GM18873 (cell line): ENCODE measurements at regions not wholly inside any gene's neighbourhood (a gene's known extent, or its start where the extent isn't known, plus 50 kb on each side); places are given as distances from the start of the nearest gene placed in this dataset.
"Not testable (repeated sequence)": the region's sequence is repeated elsewhere in the genome, so short reads cannot be mapped to it uniquely, and the experiment has no call there.

Source experiments
- ATAC-seq: cut with Tn5 transposase; IDR thresholded peaks from one replicate; pipeline ENCODE4 v1.9.1; 2021; ENCODE audit warnings: mild to moderate bottlenecking, moderate library complexity, moderate number of reproducible peaks; ENCODE audit not compliant: unreplicated experiment, low FRiP score

GRCh38 chr4:11069083-11069482 is 359.6 kb downstream of the HS3ST1 start:
- no peak for ATAC-seq

- not testable (repeated sequence) for ATAC-seq
Observed at GRCh38 chr4:11066584-11066983, 362.1 kb downstream of the HS3ST1 start.

GRCh38 chr4:11060637-11061036 is 368.1 kb downstream of the HS3ST1 start:
- ATAC-seq, result not testable (repeated sequence)

GRCh38 chr4:11054937-11055336 is 370.4 kb upstream of the CLNK start:
- not testable (repeated sequence) for ATAC-seq

GRCh38 chr4:11053601-11054220 is 369.1 kb upstream of the CLNK start:
- no peak for ATAC-seq

GRCh38 chr4:11051181-11051580 is 366.6 kb upstream of the CLNK start:
- ATAC-seq, result no peak

GRCh38 chr4:11050766-11051165 is 366.2 kb upstream of the CLNK start:
- no peak for ATAC-seq

GRCh38 chr4:11049001-11049400 is 364.4 kb upstream of the CLNK start:
- ATAC-seq, result no peak

- ATAC-seq, result no peak
Observed at GRCh38 chr4:11042760-11043159, 358.2 kb upstream of the CLNK start.

GRCh38 chr4:11039634-11040131 is 355.1 kb upstream of the CLNK start:
- ATAC-seq, result no peak

- no peak for ATAC-seq
Observed at GRCh38 chr4:11038926-11039325, 354.4 kb upstream of the CLNK start.

- no peak for ATAC-seq
Observed at GRCh38 chr4:11037637-11038036, 353.1 kb upstream of the CLNK start.

GRCh38 chr4:11028334-11028733 is 343.8 kb upstream of the CLNK start:
- ATAC-seq, result no peak

GRCh38 chr4:11021333-11021732 is 336.8 kb upstream of the CLNK start:
- ATAC-seq, result no peak

- no peak for ATAC-seq
Observed at GRCh38 chr4:11019451-11020240, 335.1 kb upstream of the CLNK start.

- no peak for ATAC-seq
Observed at GRCh38 chr4:11014199-11014598, 329.6 kb upstream of the CLNK start.

- ATAC-seq, result no peak
Observed at GRCh38 chr4:11013094-11013664, 328.6 kb upstream of the CLNK start.

GRCh38 chr4:11011249-11011648 is 326.7 kb upstream of the CLNK start:
- ATAC-seq, result no peak

GRCh38 chr4:11010624-11011023 is 326.1 kb upstream of the CLNK start:
- no peak for ATAC-seq

GRCh38 chr4:11009281-11009680 is 324.7 kb upstream of the CLNK start:
- ATAC-seq, result no peak

- ATAC-seq, result no peak
Observed at GRCh38 chr4:11005300-11005699, 320.7 kb upstream of the CLNK start.

- no peak for ATAC-seq
Observed at GRCh38 chr4:11004818-11005217, 320.2 kb upstream of the CLNK start.
